Activated CD8-positive, alpha-beta memory T cell treated with anti-CD3 and anti-CD28 coated beads for 24 hours (primary cell): ENCODE measurements at regions not wholly inside any gene's neighbourhood (a gene's known extent, or its start where the extent isn't known, plus 50 kb on each side); places are given as distances from the start of the nearest gene placed in this dataset.
"Not testable (repeated sequence)": the region's sequence is repeated elsewhere in the genome, so short reads cannot be mapped to it uniquely, and the experiment has no call there.

ENCODE experiments used
- DNase-seq: peaks from one replicate; pipeline ENCODE4 v3.0.0-alpha.2; 2020

- no peak for DNase-seq
These were observed 146.3 kb upstream of the LCORL start for GRCh38 chr4:18167831-18168230.

- no peak for DNase-seq
These were observed 145.4 kb upstream of the LCORL start for GRCh38 chr4:18166925-18167324.

DNA sequence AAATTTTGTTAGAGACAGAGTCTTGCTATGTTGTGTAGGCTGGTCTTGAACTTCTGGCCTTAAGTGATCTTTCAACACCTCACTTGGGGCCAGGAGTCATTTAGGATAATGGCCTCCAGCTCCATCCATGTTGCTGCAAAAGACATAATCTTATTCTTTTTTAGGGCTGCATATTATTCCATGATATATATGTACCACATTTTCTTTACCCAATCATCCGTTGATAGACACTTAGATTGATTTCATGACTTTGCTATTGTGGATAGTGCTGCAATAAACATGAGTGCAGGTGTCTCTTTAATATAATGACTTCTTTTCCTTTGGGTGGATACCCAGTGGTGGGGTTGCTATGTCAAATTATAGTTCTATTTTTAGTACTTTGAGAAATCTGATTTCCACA lies 140.9 kb upstream of the LCORL start:
- DNase-seq, result no peak

GRCh38 chr4:18159117-18159912 lies 137.8 kb upstream of the LCORL start:
- not testable (repeated sequence) for DNase-seq

DNA sequence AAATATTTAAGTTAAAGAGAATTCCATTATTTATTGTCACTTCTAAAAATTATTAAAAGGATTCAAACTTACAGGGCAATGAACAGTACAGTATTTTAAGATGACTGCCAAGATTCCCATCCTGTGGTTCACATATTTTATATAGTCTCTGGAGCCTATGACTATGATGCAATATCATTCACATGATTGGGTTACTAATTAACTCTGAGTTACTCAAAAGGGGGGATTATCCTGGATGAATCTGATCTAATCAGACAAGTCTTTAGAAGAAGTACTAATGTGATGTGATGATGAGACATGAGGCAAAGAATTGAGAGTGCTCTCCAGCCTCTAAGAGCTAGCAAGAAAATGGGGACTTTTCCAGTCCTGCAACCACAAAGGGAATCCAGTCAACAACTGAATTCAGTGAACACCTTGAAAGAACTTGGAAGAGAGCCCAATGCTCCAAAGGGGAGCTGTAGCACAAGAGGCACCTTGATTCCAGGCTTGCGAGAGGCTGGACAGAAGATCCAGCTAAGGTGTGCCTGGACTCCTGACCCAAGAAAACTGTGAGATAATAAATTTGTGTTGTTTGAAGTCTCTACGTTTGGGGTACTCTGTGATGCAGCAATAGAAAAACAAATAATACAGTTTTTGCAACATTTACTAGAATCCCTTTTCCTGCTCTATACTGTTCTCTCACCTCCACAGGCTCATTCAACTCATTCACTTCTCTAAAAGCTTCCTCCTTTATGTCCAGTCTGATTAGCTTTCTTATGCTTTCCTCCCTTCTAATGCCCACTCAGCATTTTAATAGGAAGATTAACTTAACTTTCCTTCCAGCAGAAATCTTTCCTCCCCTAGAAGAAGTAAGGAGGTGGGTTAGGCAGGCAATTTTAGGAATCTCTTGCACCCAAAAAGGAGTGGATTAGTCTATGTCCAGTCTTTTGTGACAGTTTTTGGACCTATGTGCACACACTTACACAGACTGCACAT lies 133.8 kb upstream of the LCORL start:
- no peak for DNase-seq

DNA sequence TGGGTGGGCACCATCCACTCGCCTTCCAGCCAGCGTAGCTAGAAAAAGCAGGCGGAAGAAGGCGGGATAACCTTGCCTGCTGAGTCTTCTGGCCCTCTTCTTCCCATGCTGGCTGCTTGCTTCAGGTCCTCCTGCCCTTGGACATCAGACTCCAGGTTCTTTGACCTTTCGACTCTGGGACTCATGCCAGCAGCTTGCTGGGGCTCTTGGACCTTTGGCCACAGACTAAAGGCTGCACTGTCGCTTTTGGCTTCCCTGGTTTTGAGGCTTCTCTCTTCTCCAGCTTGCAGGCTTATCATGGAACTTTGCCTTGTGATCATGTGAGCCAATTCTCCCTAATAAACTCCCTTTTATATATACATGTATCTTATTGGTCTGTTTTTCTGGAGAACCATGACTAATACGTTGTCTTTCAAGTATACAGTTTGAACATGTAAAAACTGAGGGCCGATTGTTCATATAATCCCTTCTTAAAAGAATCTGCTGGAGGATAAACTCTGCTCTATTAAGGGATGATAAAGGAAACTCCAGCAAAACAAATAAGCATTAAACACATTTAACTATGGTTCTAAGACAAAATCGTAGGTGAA lies 116.6 kb upstream of the LCORL start:
- DNase-seq, result no peak

DNA sequence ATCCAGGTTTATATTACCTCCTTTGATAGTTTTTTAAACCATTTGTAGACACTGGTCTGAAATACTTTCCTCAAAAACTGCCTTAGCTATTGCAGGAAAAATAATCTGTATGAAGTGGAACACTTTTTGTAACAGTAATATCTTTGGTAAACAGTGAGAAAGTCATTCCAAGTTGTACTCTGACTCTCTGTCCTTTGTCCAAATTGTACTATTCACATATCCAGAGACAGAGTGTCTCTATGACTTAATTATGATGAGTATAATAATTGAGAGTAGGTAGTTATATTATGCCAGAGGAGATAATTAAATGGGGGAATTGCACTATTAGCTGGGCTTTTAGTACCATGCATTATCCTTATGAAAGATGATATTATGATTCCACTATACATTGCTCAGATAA lies 112.6 kb upstream of the LCORL start:
- DNase-seq, result no peak

DNA sequence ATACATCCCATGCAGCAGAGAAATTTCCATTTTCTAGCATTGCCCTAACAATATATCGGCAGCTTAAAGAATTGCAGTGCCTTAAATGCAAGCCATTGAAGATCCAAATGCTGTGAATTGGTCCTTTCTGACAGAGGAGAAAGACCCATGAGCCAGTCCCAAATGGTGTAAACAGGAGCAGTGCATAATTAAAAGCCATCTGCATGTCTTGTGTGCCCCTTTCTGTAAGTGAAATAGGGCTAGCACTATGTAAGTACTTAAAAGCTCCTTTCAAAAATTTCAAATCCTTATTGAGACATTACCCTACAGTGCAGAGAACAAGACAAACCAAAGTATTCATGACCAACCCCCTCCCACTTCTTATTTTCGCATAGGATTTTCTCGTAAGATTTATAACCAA lies 108.7 kb upstream of the LCORL start:
- no peak for DNase-seq

- no peak for DNase-seq
These were observed 106.7 kb upstream of the LCORL start for GRCh38 chr4:18128241-18128640.

DNA sequence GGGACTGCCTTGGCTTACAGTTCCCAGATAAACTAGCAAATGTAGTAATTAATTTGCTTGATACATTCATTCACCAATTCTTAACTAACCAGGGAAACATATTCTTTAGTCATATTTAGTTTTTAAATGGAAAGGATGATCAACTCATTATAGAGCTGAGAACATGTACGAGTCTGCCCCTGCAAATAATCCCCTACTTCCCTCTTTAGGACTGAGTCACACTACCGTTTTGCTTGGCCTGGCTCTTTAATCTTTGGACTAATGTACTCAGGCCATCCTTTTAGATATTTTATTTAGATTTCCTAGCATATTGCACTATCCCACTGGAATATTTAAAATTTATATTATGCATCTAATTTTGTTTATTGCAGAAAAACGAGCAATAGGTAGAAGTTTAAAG lies 105.5 kb upstream of the LCORL start:
- no peak for DNase-seq

GRCh38 chr4:18113710-18114331 lies 92.3 kb upstream of the LCORL start:
- DNase-seq, result no peak

- no peak for DNase-seq
These were observed 89.5 kb upstream of the LCORL start for GRCh38 chr4:18111081-18111480.

DNA sequence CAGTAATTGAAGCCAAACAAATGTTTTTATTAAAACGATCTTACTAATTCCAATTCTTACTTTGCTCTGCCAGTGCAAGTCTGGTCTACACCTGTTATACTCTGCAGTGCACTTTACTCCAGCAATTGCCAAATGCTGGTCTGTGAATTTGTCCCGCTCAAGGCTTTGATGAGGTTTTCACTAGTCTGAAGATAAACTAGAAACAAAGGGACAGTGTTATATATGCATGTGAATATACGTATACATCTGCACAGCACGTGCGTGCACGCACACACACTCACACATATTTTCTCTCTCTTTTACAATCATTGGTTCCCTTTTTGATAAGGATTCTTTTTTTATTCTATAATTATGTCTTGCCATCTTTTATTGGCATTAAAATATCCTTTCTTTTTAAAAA lies 88.5 kb upstream of the LCORL start:
- no peak for DNase-seq

DNA sequence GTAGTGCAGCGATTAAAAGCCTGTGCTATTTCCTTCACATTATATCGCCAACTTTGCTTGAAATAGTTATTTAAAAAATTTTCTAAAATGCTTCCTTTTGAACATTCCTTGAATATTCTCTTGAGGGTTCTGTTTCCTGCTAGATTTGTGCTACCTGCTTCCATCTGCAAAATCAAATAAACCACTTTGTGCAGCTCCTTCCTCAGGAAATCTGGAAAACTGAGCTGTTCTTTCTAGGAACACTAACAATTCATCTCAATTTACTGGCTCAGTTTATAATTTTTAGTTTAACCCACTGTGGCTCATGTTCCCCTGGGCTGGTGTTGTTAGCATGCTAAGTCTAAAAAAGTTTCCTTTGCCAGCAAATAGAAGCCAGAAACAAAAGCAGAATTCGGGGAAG lies 88.1 kb upstream of the LCORL start:
- DNase-seq, result no peak

- not testable (repeated sequence) for DNase-seq
These were observed 86.4 kb upstream of the LCORL start for GRCh38 chr4:18107848-18108528.

- no peak for DNase-seq
These were observed 85.1 kb upstream of the LCORL start for GRCh38 chr4:18106620-18107019.

GRCh38 chr4:18105030-18106011 lies 83.8 kb upstream of the LCORL start:
- no peak for DNase-seq

DNA sequence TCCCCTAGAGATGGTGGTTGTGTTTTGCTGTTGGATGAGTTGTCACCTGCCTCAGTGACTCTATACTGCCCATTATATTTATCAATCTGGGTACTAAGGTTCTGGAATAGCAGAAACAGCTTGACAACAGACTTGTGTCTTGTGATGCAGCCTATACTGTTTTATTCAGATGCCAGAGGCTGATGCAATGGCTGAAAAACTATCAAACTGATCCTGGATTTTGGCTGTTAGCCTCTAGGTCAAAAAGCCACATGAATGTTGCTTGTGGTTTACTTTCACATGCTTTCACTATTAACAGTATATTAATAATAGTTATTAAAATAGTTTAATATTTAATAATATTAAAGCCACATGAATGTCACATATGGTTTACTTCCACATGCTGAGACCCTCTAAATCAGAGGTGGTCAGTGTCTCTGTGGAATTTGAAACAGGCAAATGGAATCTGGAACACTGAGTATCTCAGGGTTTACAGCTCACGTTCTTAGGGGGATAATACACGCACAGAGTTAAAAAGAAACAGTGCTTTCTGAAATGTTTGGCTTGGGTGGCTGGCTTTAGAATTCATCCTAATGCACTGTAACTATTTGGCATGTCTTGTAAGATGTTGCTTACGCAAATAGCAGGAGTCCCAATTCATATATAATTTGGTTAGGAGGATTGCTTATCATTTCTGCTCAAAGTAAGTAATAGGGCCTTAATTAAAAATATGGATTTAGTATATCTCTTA lies 82.5 kb upstream of the LCORL start:
- no peak for DNase-seq

GRCh38 chr4:18100657-18101056 lies 79.1 kb upstream of the LCORL start:
- DNase-seq, result no peak

DNA sequence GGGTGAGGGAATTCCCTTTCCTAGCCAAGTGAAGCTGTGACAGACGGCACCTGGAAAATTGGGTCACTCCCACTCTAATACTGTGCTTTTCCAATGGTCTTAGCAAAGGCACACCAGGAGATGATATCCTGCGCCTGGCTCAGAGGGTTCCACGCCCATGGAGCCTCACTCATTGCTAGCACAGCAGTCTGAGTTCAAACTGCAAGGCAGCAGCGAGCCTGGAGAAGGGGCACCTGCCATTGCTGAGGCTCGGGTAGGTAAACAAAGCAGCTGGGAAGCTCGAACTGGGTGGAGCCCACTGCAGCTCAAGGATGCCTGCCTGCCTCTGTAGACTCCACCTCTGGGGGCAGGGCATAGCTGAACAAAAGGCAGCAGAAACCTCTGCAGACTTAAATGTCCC lies 68.9 kb upstream of the LCORL start:
- not testable (repeated sequence) for DNase-seq

DNA sequence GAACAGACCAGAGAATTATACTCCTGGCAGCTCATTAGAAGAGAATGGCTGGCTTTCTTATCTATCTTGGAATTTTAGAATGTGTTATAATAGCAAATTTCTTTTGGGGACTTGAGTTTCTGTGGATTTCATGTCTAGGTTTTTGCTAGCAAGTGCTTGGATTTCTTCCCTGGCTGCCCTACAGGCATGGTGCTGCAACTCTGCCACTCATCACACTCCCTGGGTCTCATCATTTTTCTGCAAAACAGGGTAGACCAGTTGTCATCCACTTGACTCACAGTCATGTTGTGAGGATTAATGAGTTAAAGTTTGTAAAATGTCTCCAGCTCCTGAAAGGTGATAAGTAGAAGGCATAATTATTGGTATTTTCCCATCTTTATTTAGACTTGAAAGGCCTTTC lies 60.7 kb upstream of the LCORL start:
- DNase-seq, result no peak
